HepG2 (cell line): ENCODE measurements at regions not wholly inside any gene's neighbourhood (a gene's known extent, or its start where the extent isn't known, plus 50 kb on each side); places are given as distances from the start of the nearest gene placed in this dataset.

ENCODE experiments used
- ATAC-seq: fragments of 200-7000 bp; cut with Tn5 transposase; 3 replicates; pipeline ENCODE4 v1.9.1; 2020; ENCODE audit warnings: mild to moderate bottlenecking, moderate library complexity
- BruUV-seq: library from RNA; stranded (reverse); fragments of 400-500 nt; replicated peaks from 2 replicates; lab custom pipeline; 2021; lab: Mats Ljungman, UMichigan
- CTCF ChIA-PET: fragments of 300-600 bp; formaldehyde crosslinking; extraction: SDS; loops from one replicate; lab custom pipeline; 2021; ENCODE audit warnings: low total read pairs, inconsistent platforms, low intra/inter-chr PET ratio; lab: Yijun Ruan, JAX
- POLR2A ChIA-PET: fragments of 350-600 bp; sonication (Branson Sonifier 250); formaldehyde crosslinking; loops from one replicate; lab custom pipeline; 2020; ENCODE audit warnings: antibody characterized with exemption, inconsistent platforms; lab: Yijun Ruan, JAX
- DNase-seq: peaks from one replicate; pipeline ENCODE4 v3.0.0-alpha.2; 2015; ENCODE audit warnings: low spot score
- FAIRE-seq: peaks from 3 replicates; lab custom pipeline; 2011; peaks lifted over from hg19 to GRCh38; lab: Jason Lieb, UNC
- H2AFZ ChIP-seq: one replicate; pipeline ENCODE4 v1.6.1; 2011; ENCODE audit warnings: low read length, inconsistent platforms
- H3K27ac ChIP-seq: fragments of 300-600 bp; 3 replicates; pipeline ENCODE4 v1.8.0; 2011; ENCODE audit warnings: mixed run types, mild to moderate bottlenecking, mixed read lengths, low read length, inconsistent platforms; ENCODE audit not compliant: insufficient read depth; ENCODE audit errors: extremely low read length
- H3K27me3 ChIP-seq, 2 experiments: fragments of 200-600 bp in 1 of 2; 2 replicates in 1 of 2; 3 replicates in 1 of 2; pipeline versions ENCODE4 v1.6.0 to v1.8.0; 2011; ENCODE audit warnings: low read length in 2 of 2, mild to moderate bottlenecking in 2 of 2, moderate library complexity in 2 of 2, inconsistent platforms in 1 of 2; ENCODE audit not compliant: insufficient read depth in 2 of 2, control insufficient read depth in 1 of 2
- H3K36me3 ChIP-seq, 2 experiments: fragments of 200-600 bp in 1 of 2; replicated peaks in 1 of 2; 2 replicates in 1 of 2; 3 replicates in 1 of 2; pipeline versions ENCODE4 v1.5.1 to v1.8.0; 2011; ENCODE audit warnings: low read length in 2 of 2, inconsistent platforms in 1 of 2; ENCODE audit not compliant: insufficient read depth in 2 of 2, control insufficient read depth in 1 of 2
- H3K4me1 ChIP-seq: 2 replicates; pipeline ENCODE4 v1.5.1; 2012; ENCODE audit warnings: low read length, inconsistent platforms; ENCODE audit not compliant: insufficient read depth
- H3K4me2 ChIP-seq: 2 replicates; pipeline ENCODE4 v1.6.0; 2011; ENCODE audit warnings: low read depth, low read length, inconsistent platforms
- H3K4me3 ChIP-seq, 3 experiments: fragments of 200-600 bp in 1 of 3; sonication (generic), shearing (Covaris generic) in 1 of 3; replicated peaks in 1 of 3; 2 replicates each; pipeline ENCODE4 v1.5.1; 2011 to 2016; ENCODE audit warnings: low read length in 3 of 3, inconsistent platforms in 2 of 3, low read depth in 2 of 3, mild to moderate bottlenecking in 2 of 3, control low read depth in 1 of 3, mixed read lengths in 1 of 3; ENCODE audit not compliant: insufficient read depth in 1 of 3
- H3K79me2 ChIP-seq: one replicate; pipeline ENCODE4 v1.6.1; 2011; ENCODE audit warnings: low read length, inconsistent platforms; ENCODE audit not compliant: insufficient read depth
- H3K9ac ChIP-seq: 2 replicates; pipeline ENCODE4 v1.6.0; 2011; ENCODE audit warnings: mild to moderate bottlenecking, low read depth, low read length, inconsistent platforms; ENCODE audit not compliant: insufficient read depth
- H3K9me3 ChIP-seq: 2 replicates; pipeline ENCODE4 v1.5.1; 2012; ENCODE audit warnings: mild to moderate bottlenecking, low read length
- H4K20me1 ChIP-seq: 2 replicates; pipeline ENCODE4 v1.6.0; 2011; ENCODE audit warnings: inconsistent platforms, mild to moderate bottlenecking, low read length, moderate library complexity; ENCODE audit not compliant: insufficient read depth
- ARHGAP35 ChIP-seq: sonication (generic); formaldehyde crosslinking; IDR thresholded peaks from 2 replicates; pipeline ENCODE4 v1.9.0; 2022; ENCODE audit warnings: mild to moderate bottlenecking, inconsistent platforms, moderate library complexity, missing genetic modification reagents, borderline replicate concordance
- ARNT2 ChIP-seq: sonication (generic); formaldehyde crosslinking; IDR thresholded peaks from 2 replicates; pipeline ENCODE4 v1.8.0; 2022; ENCODE audit warnings: mild to moderate bottlenecking, low read depth, missing genetic modification reagents, moderate library complexity
- BATF2 ChIP-seq: sonication (generic); formaldehyde crosslinking; IDR thresholded peaks from 2 replicates; pipeline ENCODE4 v1.8.0; 2022; ENCODE audit warnings: mild to moderate bottlenecking, missing genetic modification reagents, moderate library complexity
- CEBPG ChIP-seq: IDR thresholded peaks from 2 replicates; pipeline ENCODE4 v1.6.1; 2016
- ELF3 ChIP-seq: IDR thresholded peaks from 2 replicates; pipeline ENCODE4 v1.6.1; 2016; ENCODE audit warnings: missing genetic modification reagents, missing compliant biosample characterization
- FOXO4 ChIP-seq: sonication (generic); formaldehyde crosslinking; conservative IDR thresholded peaks from 2 replicates; pipeline ENCODE4 v1.8.1; 2023; ENCODE audit warnings: missing genetic modification reagents
- HIVEP1 ChIP-seq: sonication (generic); formaldehyde crosslinking; IDR thresholded peaks from 2 replicates; pipeline ENCODE4 v1.4.0; 2020; ENCODE audit warnings: mild to moderate bottlenecking, missing genetic modification reagents
- HNRNPK ChIP-seq: fragments of 200-400 bp; formaldehyde crosslinking; IDR thresholded peaks from 2 replicates; pipeline ENCODE4 v1.6.1; 2018; ENCODE audit warnings: low read length, low read depth, moderate library complexity, mild to moderate bottlenecking; ENCODE audit not compliant: poor library complexity, severe bottlenecking
- MEIS1 ChIP-seq: sonication (generic); formaldehyde crosslinking; IDR thresholded peaks from 2 replicates; pipeline ENCODE4 v1.9.0; 2021; ENCODE audit warnings: mild to moderate bottlenecking, missing genetic modification reagents, moderate library complexity, borderline replicate concordance
- MLLT10 ChIP-seq: sonication (generic); formaldehyde crosslinking; IDR thresholded peaks from 2 replicates; pipeline ENCODE4 v1.4.0; 2020; ENCODE audit warnings: missing genetic modification reagents
- PAXIP1 ChIP-seq: sonication (generic); formaldehyde crosslinking; conservative IDR thresholded peaks from 2 replicates; pipeline ENCODE4 v1.4.0; 2020; ENCODE audit warnings: mild to moderate bottlenecking, missing genetic modification reagents, moderate library complexity
- PBX3 ChIP-seq: sonication (generic); formaldehyde crosslinking; IDR thresholded peaks from 2 replicates; pipeline ENCODE4 v1.8.1; 2023; ENCODE audit warnings: missing genetic modification reagents, inconsistent platforms, borderline replicate concordance
- RFX1 ChIP-seq: fragments of 450-650 bp; IDR thresholded peaks from 2 replicates; pipeline ENCODE4 v1.6.1; 2017
- ZNF326 ChIP-seq: sonication (generic); formaldehyde crosslinking; IDR thresholded peaks from 2 replicates; pipeline ENCODE4 v1.4.0; 2020; ENCODE audit warnings: missing genetic modification reagents, borderline replicate concordance
- ZNF572 ChIP-seq: sonication (generic); formaldehyde crosslinking; IDR thresholded peaks from 2 replicates; pipeline ENCODE4 v1.5.1; 2020; ENCODE audit warnings: mild to moderate bottlenecking, missing genetic modification reagents
- ZNF678 ChIP-seq: sonication (generic); formaldehyde crosslinking; IDR thresholded peaks from 2 replicates; pipeline ENCODE4 v1.4.0; 2020; ENCODE audit warnings: mild to moderate bottlenecking, missing genetic modification reagents
- ZSCAN20 ChIP-seq: sonication (generic); formaldehyde crosslinking; IDR thresholded peaks from 2 replicates; pipeline ENCODE4 v1.4.0; 2020; ENCODE audit warnings: missing genetic modification reagents, mild to moderate bottlenecking, borderline replicate concordance
- WGBS: methylation state at CpG from one replicate; pipeline ENCODE4 v1.1.6; 2017; ENCODE audit warnings: low lambda C conversion rate; 5-methylcytosine and 5-hydroxymethylcytosine counted together
- in situ Hi-C: cut with HindIII; loops from 2 replicates; pipeline ENCODE4 v1.10.0; 2017; ENCODE audit warnings: low pct_unique_long_range_greater_than_20kb; ENCODE audit not compliant: extremely low pct_ligation_motif_present
- intact Hi-C: fragments of 100-400 bp; cut with micrococcal nuclease; formaldehyde crosslinking; loops from one replicate; pipeline ENCODE4 v1.10.0; 2022; ENCODE audit not compliant: unreplicated experiment

- TF ChIP-seq PBX3 (CRISPR knock-in tag) = no peak
- TF ChIP-seq ZSCAN20 = no peak
- no peak for TF ChIP-seq BATF2 (CRISPR knock-in tag)
- TF ChIP-seq ZNF678 (CRISPR knock-in tag) = no peak
- TF ChIP-seq FOXO4 (CRISPR knock-in tag) = no peak
- TF ChIP-seq ZNF326 (CRISPR knock-in tag) = no peak
- TF ChIP-seq MLLT10 (CRISPR knock-in tag) = no peak
- TF ChIP-seq RFX1 = no peak
These were observed 126.4 kb upstream of the DUSP22 start (continued) for GRCh38 chr6:165906-166305.

- H4K20me1 ChIP-seq = no peaks in the 10 kb centered on the region
- no peak overlapping the region for H2AFZ ChIP-seq
- H3K27ac ChIP-seq = no peak overlapping the region
- DNase-seq (peak; percentile 59), FAIRE-seq (peak; percentile 12), ATAC-seq (peak; percentile 55; the same call in 2 of the 3 replicates)
- H3K4me2 ChIP-seq = no peak overlapping the region
- no peak overlapping the region for H3K9ac ChIP-seq
- no peaks in the 10 kb centered on the region for H3K4me1 ChIP-seq
- WGBS = 31% methylated on average over 3 of the region's 3 CpGs
- intact Hi-C loops = no loop called here
- no peak overlapping the region for H3K4me3 ChIP-seq
- BruUV-seq = no TSS peak
- POLR2A ChIA-PET = no interaction called here
- H3K9me3 ChIP-seq = no peaks in the 10 kb centered on the region
- no peaks in the 10 kb centered on the region for H3K79me2 ChIP-seq
- in situ Hi-C loops = no loop called here
- no peaks in the 10 kb centered on the region; a peak in 1 of 5 replicates for H3K27me3 ChIP-seq
- H3K36me3 ChIP-seq = no peaks in the 10 kb centered on the region
- CTCF ChIA-PET = no interaction called here
- TF ChIP-seq HIVEP1 (no peak), PAXIP1 (0 out of 2 replicates have a peak, but pooled peaks have one; percentile 16), ELF3 (CRISPR knock-in tag) (0 out of 2 replicates have a peak, but pooled peaks have one; percentile 25), ARNT2 (no peak), ARHGAP35 (CRISPR knock-in tag) (no peak), HNRNPK (no peak), ZNF572 (no peak), CEBPG (CRISPR knock-in tag) (0 out of 2 replicates have a peak, but pooled peaks have one; percentile 13), MEIS1 (no peak)
These were observed 123.3 kb upstream of the DUSP22 start for GRCh38 chr6:168865-169455.
